GM12865 (cell line): ENCODE measurements at regions not wholly inside any gene's neighbourhood (a gene's known extent, or its start where the extent isn't known, plus 50 kb on each side); places are given as distances from the start of the nearest gene placed in this dataset.

Source experiments
- DNase-seq: peaks from one replicate; pipeline ENCODE4 v3.0.0; 2010; ENCODE audit warnings: low read depth
- H3K4me3 ChIP-seq: 2 replicates; pipeline ENCODE4 v1.5.1; 2011; ENCODE audit warnings: mild to moderate bottlenecking, low read depth, low read length, control low read depth
- CTCF ChIP-seq: IDR thresholded peaks from 2 replicates; pipeline ENCODE4 v1.5.1; 2011; ENCODE audit warnings: low read length, control low read depth, low read depth, inconsistent platforms; ENCODE audit not compliant: insufficient read depth; ENCODE audit errors: missing control alignments

- TF ChIP-seq CTCF, result no peak
- no peak overlapping the region for H3K4me3 ChIP-seq
- DNase-seq, result no peak
These were observed 278.6 kb downstream of the CBLN1 start for GRCh38 chr16:49003022-49003421.

- TF ChIP-seq CTCF, result peak; percentile 64
- peak; percentile 10 for DNase-seq
- no peak overlapping the region for H3K4me3 ChIP-seq
These were observed 281.0 kb downstream of the CBLN1 start for GRCh38 chr16:49000594-49000993.

GRCh38 chr16:48999508-48999907 is 282.1 kb downstream of the CBLN1 start:
- DNase-seq, result no peak
- TF ChIP-seq CTCF, result no peak
- no peak overlapping the region for H3K4me3 ChIP-seq

- TF ChIP-seq CTCF, result no peak
- no peak for DNase-seq
- no peak overlapping the region for H3K4me3 ChIP-seq
These were observed 282.6 kb downstream of the CBLN1 start for GRCh38 chr16:48999044-48999443.

- no peak for TF ChIP-seq CTCF
- H3K4me3 ChIP-seq, result no peak overlapping the region
- DNase-seq, result no peak
These were observed 283.7 kb downstream of the CBLN1 start for GRCh38 chr16:48997946-48998345.

GRCh38 chr16:48997081-48997615 is 284.5 kb downstream of the CBLN1 start:
- no peak overlapping the region for H3K4me3 ChIP-seq
- no peak for DNase-seq
- TF ChIP-seq CTCF, result no peak

- no peak for TF ChIP-seq CTCF
- no peak for DNase-seq
- H3K4me3 ChIP-seq, result no peak overlapping the region
These were observed 303.1 kb downstream of the CBLN1 start for GRCh38 chr16:48978501-48978900.
